Retinal pigment epithelial cell (primary cell): ENCODE measurements at regions not wholly inside any gene's neighbourhood (a gene's known extent, or its start where the extent isn't known, plus 50 kb on each side); places are given as distances from the start of the nearest gene placed in this dataset.
"Not testable (repeated sequence)": the region's sequence is repeated elsewhere in the genome, so short reads cannot be mapped to it uniquely, and the experiment has no call there.

Source experiments
- DNase-seq: peaks from one replicate; pipeline ENCODE4 v3.0.0-alpha.2; 2010; ENCODE audit warnings: low read depth
- H3K4me3 ChIP-seq: 2 replicates; pipeline ENCODE4 v1.5.1; 2011; ENCODE audit warnings: mild to moderate bottlenecking, low read length, control low read depth, moderate library complexity
- CTCF ChIP-seq: conservative IDR thresholded peaks from 2 replicates; pipeline ENCODE4 v1.5.1; 2011; ENCODE audit warnings: low read depth, low read length, control low read depth, inconsistent platforms

GRCh38 chr1:242670019-242670418, 145.5 kb upstream of the PLD5 start:
- no peak overlapping the region for H3K4me3 ChIP-seq
- DNase-seq: no peak
- no peak for TF ChIP-seq CTCF

GRCh38 chr1:242662886-242663285, 138.4 kb upstream of the PLD5 start:
- no peak for DNase-seq
- no peak overlapping the region for H3K4me3 ChIP-seq
- no peak for TF ChIP-seq CTCF

- not testable (repeated sequence) for DNase-seq, H3K4me3 ChIP-seq
Observed at GRCh38 chr1:242653772-242654171, 129.3 kb upstream of the PLD5 start.

GRCh38 chr1:242651817-242652216, 127.3 kb upstream of the PLD5 start:
- peak; percentile 46 for TF ChIP-seq CTCF
- no peak for DNase-seq
- H3K4me3 ChIP-seq: no peak overlapping the region

GRCh38 chr1:242641461-242641860, 117.0 kb upstream of the PLD5 start:
- no peak overlapping the region for H3K4me3 ChIP-seq
- no peak for TF ChIP-seq CTCF
- no peak for DNase-seq

GRCh38 chr1:242639104-242639503, 114.6 kb upstream of the PLD5 start:
- no peak for TF ChIP-seq CTCF
- DNase-seq: no peak
- H3K4me3 ChIP-seq: no peak overlapping the region

- no peak for DNase-seq
- no peak for TF ChIP-seq CTCF
- no peak overlapping the region for H3K4me3 ChIP-seq
Observed at GRCh38 chr1:242634732-242635131, 110.2 kb upstream of the PLD5 start.

- DNase-seq: no peak
- H3K4me3 ChIP-seq: no peak overlapping the region
- TF ChIP-seq CTCF: no peak
Observed at GRCh38 chr1:242629396-242629795, 104.9 kb upstream of the PLD5 start.
